ENCODE measurements at regions not wholly inside any gene's neighbourhood (a gene's known extent, or its start where the extent isn't known, plus 50 kb on each side); places are given as distances from the start of the nearest gene placed in this dataset.

DNA sequence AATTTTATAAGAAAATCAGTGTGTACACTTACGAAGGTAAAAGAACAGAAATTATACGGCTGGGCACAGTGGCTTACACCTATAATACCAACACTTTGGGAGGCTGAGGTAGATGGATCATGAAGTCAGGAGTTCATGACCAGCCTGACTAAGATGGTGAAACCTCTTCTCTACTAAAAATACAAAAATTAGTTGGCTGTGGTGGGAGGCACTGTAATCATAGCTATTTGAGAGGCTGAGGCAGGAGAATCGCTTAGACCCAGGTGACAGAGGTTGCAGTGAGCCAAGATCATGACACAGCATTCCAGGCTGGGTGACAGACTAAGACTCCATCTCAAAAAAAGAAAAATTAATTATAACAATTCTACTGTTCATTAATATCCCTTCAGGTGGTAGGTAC, 151.9 kb downstream of the ZNF737 start:
- H3K9me3 ChIP-seq, result peaks cover 0 to 3% of the 10 kb centered on the region in 2 donors
- in situ Hi-C loops (cut with MboI; ENCODE audit: low pct_ligation_motif_present in 1 of 4, low pct_unique_long_range_greater_than_20kb in 1 of 4, low sequenced_read_pairs in 3 of 4) (no loop called here), intact Hi-C loops (cut with DNase I; ENCODE audit: low total_unique reads) (no loop called here)
- H3K27me3 ChIP-seq, result no peaks in the 10 kb centered on the region
- H3K4me1 ChIP-seq, result no peaks in the 10 kb centered on the region
- WGBS, 2 donors (ENCODE audit: low coverage in 1 of 2), result 87 to 94% methylated on average over 3 of the region's 3 CpGs
- H3K4me3 ChIP-seq, result no peak overlapping the region
- H3K27ac ChIP-seq, result no peak overlapping the region
- TF ChIP-seq POLR2AphosphoS5 (IDR thresholded peaks at IDR 0.05) (no peak), EP300 (IDR thresholded peaks at IDR 0.05; ENCODE audit: low read depth) (no peak), POLR2A (IDR thresholded peaks at IDR 0.05) (no peak)
- TF ChIP-seq, protein P1, sequence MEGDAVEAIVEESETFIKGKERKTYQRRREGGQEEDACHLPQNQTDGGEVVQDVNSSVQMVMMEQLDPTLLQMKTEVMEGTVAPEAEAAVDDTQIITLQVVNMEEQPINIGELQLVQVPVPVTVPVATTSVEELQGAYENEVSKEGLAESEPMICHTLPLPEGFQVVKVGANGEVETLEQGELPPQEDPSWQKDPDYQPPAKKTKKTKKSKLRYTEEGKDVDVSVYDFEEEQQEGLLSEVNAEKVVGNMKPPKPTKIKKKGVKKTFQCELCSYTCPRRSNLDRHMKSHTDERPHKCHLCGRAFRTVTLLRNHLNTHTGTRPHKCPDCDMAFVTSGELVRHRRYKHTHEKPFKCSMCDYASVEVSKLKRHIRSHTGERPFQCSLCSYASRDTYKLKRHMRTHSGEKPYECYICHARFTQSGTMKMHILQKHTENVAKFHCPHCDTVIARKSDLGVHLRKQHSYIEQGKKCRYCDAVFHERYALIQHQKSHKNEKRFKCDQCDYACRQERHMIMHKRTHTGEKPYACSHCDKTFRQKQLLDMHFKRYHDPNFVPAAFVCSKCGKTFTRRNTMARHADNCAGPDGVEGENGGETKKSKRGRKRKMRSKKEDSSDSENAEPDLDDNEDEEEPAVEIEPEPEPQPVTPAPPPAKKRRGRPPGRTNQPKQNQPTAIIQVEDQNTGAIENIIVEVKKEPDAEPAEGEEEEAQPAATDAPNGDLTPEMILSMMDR (IDR thresholded peaks at IDR 0.05), result no peak
- no peak for DNase-seq
- H3K36me3 ChIP-seq, result no peaks in the 10 kb centered on the region

DNA sequence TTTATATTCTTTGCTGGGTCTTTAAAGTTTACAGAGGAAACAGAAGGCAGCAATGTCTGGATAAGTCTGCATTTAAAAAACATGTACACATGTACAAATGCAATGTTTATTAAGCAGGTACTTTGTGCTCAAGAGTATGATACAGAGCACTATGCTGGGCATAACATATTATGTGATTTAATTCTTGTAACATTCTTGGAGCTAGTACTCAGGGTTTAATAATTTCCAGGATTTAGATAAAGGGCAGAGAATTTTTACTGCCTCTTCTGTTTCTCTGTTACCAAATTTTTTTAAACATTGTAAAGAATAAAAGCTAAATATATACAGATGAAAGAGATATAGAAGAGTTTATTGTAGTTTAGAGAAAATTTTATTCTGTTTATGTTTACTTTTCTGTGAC, 152.7 kb downstream of the ZNF737 start:
- Histone ChIP-seq H3K4me1 (no peaks in the 10 kb centered on the region), H3K27me3 (no peaks in the 10 kb centered on the region), H3K9me3 (peaks cover 0 to 3% of the 10 kb centered on the region in 2 donors), H3K4me3 (no peak overlapping the region), H3K36me3 (no peaks in the 10 kb centered on the region), H3K27ac (no peak overlapping the region)
- intact Hi-C loops (cut with DNase I; ENCODE audit: low total_unique reads) (no loop called here), in situ Hi-C loops (cut with MboI; ENCODE audit: low pct_ligation_motif_present in 1 of 4, low pct_unique_long_range_greater_than_20kb in 1 of 4, low sequenced_read_pairs in 3 of 4) (no loop called here)
- no peak for DNase-seq
- TF ChIP-seq POLR2A (IDR thresholded peaks at IDR 0.05) (no peak), EP300 (IDR thresholded peaks at IDR 0.05; ENCODE audit: low read depth) (no peak), POLR2AphosphoS5 (IDR thresholded peaks at IDR 0.05) (no peak)
- TF ChIP-seq, protein P1 (IDR thresholded peaks at IDR 0.05), result no peak

DNA sequence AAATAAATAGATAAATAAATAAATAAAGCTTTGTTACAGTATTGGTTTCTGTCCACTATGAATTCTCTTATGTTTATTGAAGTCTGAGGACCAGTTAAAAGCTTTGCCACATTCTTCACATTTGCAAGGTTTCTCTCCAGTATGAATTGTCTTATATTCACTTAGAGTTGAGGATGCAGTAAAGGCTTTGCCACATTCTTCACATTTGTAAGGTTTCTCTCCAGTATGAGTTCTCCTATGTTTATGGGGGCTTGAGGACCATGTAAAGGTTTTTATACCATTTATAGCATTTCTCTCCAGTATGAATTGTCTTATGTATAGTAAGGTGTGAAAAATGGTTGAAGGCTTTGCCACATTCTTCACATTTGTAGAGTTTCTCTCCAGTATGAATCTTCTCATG, 168.3 kb downstream of the ZNF737 start:
- Histone ChIP-seq H3K4me1 (no peaks in the 10 kb centered on the region), H3K9me3 (peaks cover 69 to 80% of the 10 kb centered on the region in 2 donors), H3K36me3 (peaks cover 0 to 11% (median 0%) of the 10 kb centered on the region in 4 donors), H3K27me3 (no peaks in the 10 kb centered on the region), H3K4me3 (no peak overlapping the region), H3K27ac (no peak overlapping the region)
- DNase-seq, result no peak
- intact Hi-C loops (cut with DNase I; ENCODE audit: low total_unique reads) (no loop called here), in situ Hi-C loops (cut with MboI; ENCODE audit: low pct_ligation_motif_present in 1 of 4, low pct_unique_long_range_greater_than_20kb in 1 of 4, low sequenced_read_pairs in 3 of 4) (no loop called here)
- TF ChIP-seq POLR2A (IDR thresholded peaks at IDR 0.05) (no peak), EP300 (IDR thresholded peaks at IDR 0.05; ENCODE audit: low read depth) (no peak), POLR2AphosphoS5 (IDR thresholded peaks at IDR 0.05) (no peak)
- TF ChIP-seq, protein P1 (IDR thresholded peaks at IDR 0.05), result no peak

DNA sequence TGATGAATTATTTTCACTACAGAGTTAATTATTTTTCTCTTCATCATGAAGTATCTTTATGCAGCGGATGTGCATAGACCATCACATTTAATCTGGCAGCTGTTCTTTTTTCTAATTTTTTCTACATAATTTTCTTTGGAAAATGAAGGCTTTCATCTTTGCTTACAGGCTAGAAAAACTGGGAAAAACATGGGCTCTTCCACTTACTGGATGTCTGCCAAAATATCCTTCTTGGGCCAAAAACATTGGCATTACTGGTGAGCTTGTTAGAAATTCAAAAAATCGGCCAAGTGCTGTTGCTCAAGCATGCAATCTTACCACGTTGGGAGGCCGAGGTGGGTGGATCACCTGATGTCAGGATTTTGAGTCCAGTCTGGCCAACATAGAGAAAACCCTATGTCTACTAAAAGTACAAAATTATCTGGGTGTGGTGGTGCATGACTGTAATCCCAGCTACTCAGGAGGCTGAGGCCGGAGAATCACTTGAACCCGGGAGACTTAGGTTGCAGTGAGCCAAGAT, 176.8 kb downstream of the ZNF737 start:
- DNase-seq, result no peak
- H3K9me3 ChIP-seq, result peaks cover 13 to 16% of the 10 kb centered on the region in 2 donors
- H3K27ac ChIP-seq, result no peak overlapping the region
- H3K27me3 ChIP-seq, result no peaks in the 10 kb centered on the region
- intact Hi-C loops (cut with DNase I; ENCODE audit: low total_unique reads), result no loop called here
- WGBS, 2 donors (ENCODE audit: low coverage in 1 of 2), result 83 to 89% methylated on average over 4 to 6 of the region's 6 CpGs
- H3K4me1 ChIP-seq, result no peaks in the 10 kb centered on the region
- in situ Hi-C loops (cut with MboI; ENCODE audit: low pct_ligation_motif_present in 1 of 4, low pct_unique_long_range_greater_than_20kb in 1 of 4, low sequenced_read_pairs in 3 of 4), result no loop called here
- H3K36me3 ChIP-seq, result no peaks in the 10 kb centered on the region
- no peak overlapping the region for H3K4me3 ChIP-seq
- TF ChIP-seq, protein P1 (IDR thresholded peaks at IDR 0.05), result no peak
- no peak for TF ChIP-seq POLR2AphosphoS5 (IDR thresholded peaks at IDR 0.05)
- no peak for TF ChIP-seq POLR2A (IDR thresholded peaks at IDR 0.05)
- TF ChIP-seq EP300 (IDR thresholded peaks at IDR 0.05; ENCODE audit: low read depth), result no peak

Measured in transverse colon (tissue), 4 donors.